Neural cell (in vitro differentiated cells): ENCODE measurements at regions not wholly inside any gene's neighbourhood (a gene's known extent, or its start where the extent isn't known, plus 50 kb on each side); places are given as distances from the start of the nearest gene placed in this dataset.

ENCODE experiments used
- H2AFZ ChIP-seq: fragments of 200-600, 300-800 bp; sonication (generic), shearing (Covaris generic); 2 replicates; pipeline ENCODE4 v1.6.0; 2014; ENCODE audit warnings: low read depth, mild to moderate bottlenecking, antibody characterized with exemption, low read length, moderate library complexity
- H3F3A ChIP-seq: fragments of 200-600 bp; shearing (Covaris generic); 2 replicates; pipeline ENCODE4 v1.6.1; 2016; ENCODE audit warnings: mild to moderate bottlenecking, moderate library complexity, mixed read lengths, antibody characterized with exemption, low read length; ENCODE audit not compliant: insufficient read depth, poor library complexity, severe bottlenecking
- H3K27ac ChIP-seq: fragments of 200-600, 300-800 bp; sonication (generic), shearing (Covaris generic); 2 replicates; pipeline ENCODE4 v1.5.1; 2014; ENCODE audit warnings: mild to moderate bottlenecking, low read length, moderate library complexity
- H3K27me3 ChIP-seq: fragments of 300-800, 200-600 bp; sonication (generic), shearing (Covaris generic); 2 replicates; pipeline ENCODE4 v1.6.0; 2014; ENCODE audit warnings: mild to moderate bottlenecking, low read depth, low read length, moderate library complexity; ENCODE audit not compliant: insufficient read depth
- H3K36me3 ChIP-seq: fragments of 300-800, 200-600 bp; sonication (generic), shearing (Covaris generic); 2 replicates; pipeline ENCODE4 v1.5.1; 2014; ENCODE audit warnings: mild to moderate bottlenecking, antibody characterized with exemption, low read length, moderate library complexity; ENCODE audit not compliant: insufficient read depth
- H3K4me2 ChIP-seq: fragments of 300-800, 200-600 bp; sonication (generic), shearing (Covaris generic); 2 replicates; pipeline ENCODE4 v1.6.0; 2014; ENCODE audit warnings: mild to moderate bottlenecking, low read length
- H3K4me3 ChIP-seq: fragments of 300-800, 200-600 bp; sonication (generic), shearing (Covaris generic); 2 replicates; pipeline ENCODE4 v1.5.1; 2014; ENCODE audit warnings: mild to moderate bottlenecking, low read length, moderate library complexity
- H3K79me2 ChIP-seq: fragments of 200-600 bp; shearing (Covaris generic); replicated peaks from 2 replicates; pipeline ENCODE4 v1.6.0; 2014; ENCODE audit warnings: mild to moderate bottlenecking, low read length, moderate library complexity; ENCODE audit not compliant: insufficient read depth
- H3K9ac ChIP-seq: fragments of 300-800, 200-600 bp; sonication (generic), shearing (Covaris generic); 2 replicates; pipeline ENCODE4 v1.6.1; 2016; ENCODE audit warnings: mild to moderate bottlenecking, low read length, mixed read lengths
- H3K9me2 ChIP-seq: fragments of 200-600 bp; shearing (Covaris generic); 2 replicates; pipeline ENCODE4 v1.6.1; 2016; ENCODE audit warnings: mild to moderate bottlenecking, low read length, mixed read lengths; ENCODE audit not compliant: insufficient read depth
- H3K9me3 ChIP-seq: fragments of 200-600, 300-800 bp; sonication (generic), shearing (Covaris generic); 2 replicates; pipeline ENCODE4 v1.6.1; 2016; ENCODE audit warnings: mild to moderate bottlenecking, mixed run types, low read length, moderate library complexity, mixed read lengths
- H4K20me1 ChIP-seq: fragments of 200-600 bp; shearing (Covaris generic); 2 replicates; pipeline ENCODE4 v1.6.1; 2016; ENCODE audit warnings: mild to moderate bottlenecking, mixed run types; ENCODE audit not compliant: insufficient read depth
- EP300 ChIP-seq: fragments of 450-650 bp; conservative IDR thresholded peaks from 2 replicates; pipeline ENCODE4 v1.6.1; 2014; ENCODE audit warnings: antibody characterized with exemption, mild to moderate bottlenecking, moderate library complexity; ENCODE audit not compliant: poor library complexity, severe bottlenecking
- EZH2 ChIP-seq: fragments of 200-600, 300-800 bp; shearing (Covaris generic), sonication (generic); IDR thresholded peaks from 2 replicates; pipeline ENCODE4 v1.6.1; 2014; ENCODE audit warnings: antibody characterized with exemption, low read length, borderline replicate concordance, mild to moderate bottlenecking; ENCODE audit not compliant: insufficient read depth, poor library complexity, severe bottlenecking
- MXI1 ChIP-seq: fragments of 450-650 bp; conservative IDR thresholded peaks from 2 replicates; pipeline ENCODE4 v1.6.1; 2014; ENCODE audit warnings: antibody characterized with exemption, mild to moderate bottlenecking; ENCODE audit not compliant: poor library complexity, severe bottlenecking
- POLR2AphosphoS5 ChIP-seq: IDR thresholded peaks from 2 replicates; pipeline ENCODE4 v1.6.1; 2012
- RAD21 ChIP-seq: fragments of 450-650 bp; conservative IDR thresholded peaks from 2 replicates; pipeline ENCODE4 v1.6.1; 2014; ENCODE audit warnings: antibody characterized with exemption, mild to moderate bottlenecking, moderate library complexity
- SMC3 ChIP-seq: fragments of 450-650 bp; conservative IDR thresholded peaks from 2 replicates; pipeline ENCODE4 v1.6.1; 2014; ENCODE audit warnings: antibody characterized with exemption, mild to moderate bottlenecking, moderate library complexity; ENCODE audit not compliant: poor library complexity
- TAF1 ChIP-seq: IDR thresholded peaks from 2 replicates; pipeline ENCODE4 v1.6.1; 2012; ENCODE audit warnings: low read depth
- TF ChIP-seq, protein P1 (sequence below): fragments of 450-650 bp; IDR thresholded peaks from 2 replicates; pipeline ENCODE4 v1.5.1; 2014; ENCODE audit warnings: antibody characterized with exemption, mild to moderate bottlenecking, moderate library complexity; ENCODE audit not compliant: poor library complexity, severe bottlenecking
- TF ChIP-seq, protein P2 (sequence below): IDR thresholded peaks from 2 replicates; pipeline ENCODE4 v1.6.1; 2012; ENCODE audit warnings: borderline replicate concordance

DNA sequence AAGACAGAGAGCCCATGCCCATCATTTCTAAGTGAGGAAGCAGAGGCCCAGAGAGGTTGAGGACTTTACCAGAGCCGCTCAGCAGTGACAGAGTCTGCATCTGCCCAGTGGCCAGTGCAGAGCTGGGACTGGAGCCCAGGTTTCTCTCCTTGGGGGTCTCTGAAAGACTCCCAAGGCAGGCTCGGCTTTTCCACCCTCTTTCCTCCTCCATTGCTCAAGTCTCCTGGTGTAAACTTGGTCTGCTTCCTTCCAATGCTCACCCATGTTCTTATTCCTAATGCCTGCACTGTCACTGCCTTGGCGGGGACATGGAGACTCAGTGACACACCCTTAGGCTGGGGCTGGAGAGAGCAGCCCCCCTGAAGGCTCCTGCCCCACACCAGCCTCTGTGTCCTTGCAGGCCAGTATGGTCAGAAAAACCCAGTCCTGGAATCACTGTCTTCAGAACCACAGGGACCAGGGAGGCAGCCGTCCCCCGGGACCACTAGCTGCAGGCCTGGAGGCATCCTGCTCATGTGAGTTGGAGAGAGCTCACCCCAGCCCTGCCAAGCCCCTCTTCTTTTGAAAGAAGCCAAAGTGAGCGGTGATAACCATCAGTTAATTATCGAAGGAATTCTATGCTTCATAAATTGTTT lies 211.0 kb upstream of the ZNF536 start:
- H3K36me3 ChIP-seq, result no peaks in the 10 kb centered on the region
- no peaks in the 10 kb centered on the region for H3K9me3 ChIP-seq
- H3K27me3 ChIP-seq, result no peaks in the 10 kb centered on the region
- no peak overlapping the region for H3K4me2 ChIP-seq
- H3K9me2 ChIP-seq, result no peaks in the 10 kb centered on the region
- no peaks in the 10 kb centered on the region for H4K20me1 ChIP-seq
- H3K9ac ChIP-seq, result no peak overlapping the region
- no peaks in the 10 kb centered on the region for H3F3A ChIP-seq
- no peak overlapping the region for H3K27ac ChIP-seq
- TF ChIP-seq, protein P1, sequence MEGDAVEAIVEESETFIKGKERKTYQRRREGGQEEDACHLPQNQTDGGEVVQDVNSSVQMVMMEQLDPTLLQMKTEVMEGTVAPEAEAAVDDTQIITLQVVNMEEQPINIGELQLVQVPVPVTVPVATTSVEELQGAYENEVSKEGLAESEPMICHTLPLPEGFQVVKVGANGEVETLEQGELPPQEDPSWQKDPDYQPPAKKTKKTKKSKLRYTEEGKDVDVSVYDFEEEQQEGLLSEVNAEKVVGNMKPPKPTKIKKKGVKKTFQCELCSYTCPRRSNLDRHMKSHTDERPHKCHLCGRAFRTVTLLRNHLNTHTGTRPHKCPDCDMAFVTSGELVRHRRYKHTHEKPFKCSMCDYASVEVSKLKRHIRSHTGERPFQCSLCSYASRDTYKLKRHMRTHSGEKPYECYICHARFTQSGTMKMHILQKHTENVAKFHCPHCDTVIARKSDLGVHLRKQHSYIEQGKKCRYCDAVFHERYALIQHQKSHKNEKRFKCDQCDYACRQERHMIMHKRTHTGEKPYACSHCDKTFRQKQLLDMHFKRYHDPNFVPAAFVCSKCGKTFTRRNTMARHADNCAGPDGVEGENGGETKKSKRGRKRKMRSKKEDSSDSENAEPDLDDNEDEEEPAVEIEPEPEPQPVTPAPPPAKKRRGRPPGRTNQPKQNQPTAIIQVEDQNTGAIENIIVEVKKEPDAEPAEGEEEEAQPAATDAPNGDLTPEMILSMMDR, result no peak
- TF ChIP-seq MXI1, result no peak
- TF ChIP-seq SMC3, result no peak
- no peak overlapping the region for H3K4me3 ChIP-seq
- H3K79me2 ChIP-seq, result no peaks in the 10 kb centered on the region
- no peak overlapping the region for H2AFZ ChIP-seq

DNA sequence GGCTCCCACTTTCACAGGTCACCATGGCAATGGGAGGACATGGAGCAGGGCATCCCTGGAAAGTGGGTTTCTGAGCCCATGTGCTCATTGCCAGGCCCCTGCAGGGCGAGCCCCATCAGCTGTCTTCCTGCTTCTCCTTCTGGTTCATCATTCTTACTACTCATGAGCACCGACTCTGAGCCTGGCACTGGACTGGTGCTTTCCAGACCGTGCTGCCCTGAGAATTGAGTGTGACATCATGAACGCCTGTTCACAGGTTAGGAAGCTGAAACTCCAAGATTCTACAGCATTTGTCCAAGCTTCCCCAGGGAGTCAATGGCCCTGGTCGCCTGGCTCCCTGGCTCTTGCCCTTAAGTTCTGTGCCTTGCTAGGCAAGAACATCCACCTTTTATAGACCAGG lies 210.4 kb upstream of the ZNF536 start:
- Histone ChIP-seq H3K9ac (no peak overlapping the region), H3K4me3 (no peak overlapping the region), H4K20me1 (no peaks in the 10 kb centered on the region), H3K9me3 (no peaks in the 10 kb centered on the region), H3K9me2 (no peaks in the 10 kb centered on the region), H3F3A (no peaks in the 10 kb centered on the region), H3K27ac (no peak overlapping the region), H3K4me2 (no peak overlapping the region), H3K27me3 (no peaks in the 10 kb centered on the region), H3K36me3 (no peaks in the 10 kb centered on the region), H2AFZ (no peak overlapping the region), H3K79me2 (no peaks in the 10 kb centered on the region)
- TF ChIP-seq TAF1 (no peak), POLR2AphosphoS5 (no peak), SMC3 (no peak), RAD21 (no peak), EP300 (no peak), MXI1 (no peak), EZH2 (no peak)
- TF ChIP-seq, protein P2, sequence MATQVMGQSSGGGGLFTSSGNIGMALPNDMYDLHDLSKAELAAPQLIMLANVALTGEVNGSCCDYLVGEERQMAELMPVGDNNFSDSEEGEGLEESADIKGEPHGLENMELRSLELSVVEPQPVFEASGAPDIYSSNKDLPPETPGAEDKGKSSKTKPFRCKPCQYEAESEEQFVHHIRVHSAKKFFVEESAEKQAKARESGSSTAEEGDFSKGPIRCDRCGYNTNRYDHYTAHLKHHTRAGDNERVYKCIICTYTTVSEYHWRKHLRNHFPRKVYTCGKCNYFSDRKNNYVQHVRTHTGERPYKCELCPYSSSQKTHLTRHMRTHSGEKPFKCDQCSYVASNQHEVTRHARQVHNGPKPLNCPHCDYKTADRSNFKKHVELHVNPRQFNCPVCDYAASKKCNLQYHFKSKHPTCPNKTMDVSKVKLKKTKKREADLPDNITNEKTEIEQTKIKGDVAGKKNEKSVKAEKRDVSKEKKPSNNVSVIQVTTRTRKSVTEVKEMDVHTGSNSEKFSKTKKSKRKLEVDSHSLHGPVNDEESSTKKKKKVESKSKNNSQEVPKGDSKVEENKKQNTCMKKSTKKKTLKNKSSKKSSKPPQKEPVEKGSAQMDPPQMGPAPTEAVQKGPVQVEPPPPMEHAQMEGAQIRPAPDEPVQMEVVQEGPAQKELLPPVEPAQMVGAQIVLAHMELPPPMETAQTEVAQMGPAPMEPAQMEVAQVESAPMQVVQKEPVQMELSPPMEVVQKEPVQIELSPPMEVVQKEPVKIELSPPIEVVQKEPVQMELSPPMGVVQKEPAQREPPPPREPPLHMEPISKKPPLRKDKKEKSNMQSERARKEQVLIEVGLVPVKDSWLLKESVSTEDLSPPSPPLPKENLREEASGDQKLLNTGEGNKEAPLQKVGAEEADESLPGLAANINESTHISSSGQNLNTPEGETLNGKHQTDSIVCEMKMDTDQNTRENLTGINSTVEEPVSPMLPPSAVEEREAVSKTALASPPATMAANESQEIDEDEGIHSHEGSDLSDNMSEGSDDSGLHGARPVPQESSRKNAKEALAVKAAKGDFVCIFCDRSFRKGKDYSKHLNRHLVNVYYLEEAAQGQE, result no peak
- TF ChIP-seq, protein P1, result no peak
